HepG2 (cell line): ENCODE measurements at regions not wholly inside any gene's neighbourhood (a gene's known extent, or its start where the extent isn't known, plus 50 kb on each side); places are given as distances from the start of the nearest gene placed in this dataset.

Experiments
- ATF7 ChIP-seq, 2 experiments: fragments of 450-650 bp in 1 of 2; sonication (generic) in 1 of 2; formaldehyde crosslinking in 1 of 2; IDR thresholded peaks; 2 replicates each; pipeline versions ENCODE4 v1.4.0 to v1.6.1; 2016 to 2020; ENCODE audit warnings: antibody characterized with exemption in 1 of 2, mild to moderate bottlenecking in 1 of 2, missing genetic modification reagents in 1 of 2
- HNRNPK ChIP-seq: fragments of 200-400 bp; formaldehyde crosslinking; IDR thresholded peaks from 2 replicates; pipeline ENCODE4 v1.6.1; 2018; ENCODE audit warnings: low read length, low read depth, moderate library complexity, mild to moderate bottlenecking; ENCODE audit not compliant: poor library complexity, severe bottlenecking
- KDM2A ChIP-seq: sonication (generic); formaldehyde crosslinking; IDR thresholded peaks from 2 replicates; pipeline ENCODE4 v1.4.0; 2020; ENCODE audit warnings: low read depth, missing genetic modification reagents, borderline replicate concordance
- SALL1 ChIP-seq: sonication (generic); formaldehyde crosslinking; IDR thresholded peaks from 2 replicates; pipeline ENCODE4 v1.8.0; 2022; ENCODE audit warnings: mild to moderate bottlenecking, missing genetic modification reagents
- SMAD1 ChIP-seq: sonication (generic); formaldehyde crosslinking; IDR thresholded peaks from 2 replicates; pipeline ENCODE4 v1.4.0; 2020; ENCODE audit warnings: missing genetic modification reagents, low read depth, mild to moderate bottlenecking, borderline replicate concordance
- TF ChIP-seq, protein P1 (sequence below): sonication (generic); formaldehyde crosslinking; IDR thresholded peaks from 2 replicates; pipeline ENCODE4 v1.5.0; 2020; ENCODE audit warnings: missing genetic modification reagents
- TF ChIP-seq, protein P2 (sequence below): sonication (generic); formaldehyde crosslinking; IDR thresholded peaks from 2 replicates; pipeline ENCODE4 v1.5.1; 2020; ENCODE audit warnings: mild to moderate bottlenecking, missing genetic modification reagents, borderline replicate concordance
- TF ChIP-seq, protein P3 (sequence below): sonication (generic); formaldehyde crosslinking; IDR thresholded peaks from 2 replicates; pipeline ENCODE4 v1.5.0; 2020; ENCODE audit warnings: missing genetic modification reagents
- TF ChIP-seq, protein P4 (sequence below): sonication (generic); formaldehyde crosslinking; IDR thresholded peaks from 2 replicates; pipeline ENCODE4 v1.4.0; 2020; ENCODE audit warnings: missing genetic modification reagents
- TF ChIP-seq, protein P5 (sequence below): sonication (generic); formaldehyde crosslinking; IDR thresholded peaks from 2 replicates; pipeline ENCODE4 v1.8.0; 2023; ENCODE audit warnings: mild to moderate bottlenecking, missing genetic modification reagents

DNA sequence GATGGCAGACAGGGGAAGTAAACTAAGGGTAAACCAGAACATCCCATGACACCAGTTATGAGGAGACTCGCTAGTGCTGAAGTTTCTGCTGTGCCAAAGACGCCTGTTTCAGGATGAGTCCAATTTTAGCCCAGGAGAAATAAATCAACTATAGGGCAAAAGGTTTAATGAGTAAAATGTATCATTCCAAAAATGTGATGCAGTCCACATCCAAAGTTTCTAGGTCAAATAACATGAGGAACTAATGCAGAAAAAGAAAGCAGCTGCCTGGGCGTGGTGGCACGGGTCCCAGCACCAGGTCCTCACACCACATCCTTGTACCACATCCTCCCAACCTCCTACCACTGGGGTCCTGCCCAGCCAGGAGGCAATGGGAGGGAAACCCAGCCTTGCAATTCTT, 126.9 kb upstream of the CTAGE1 start (continued):
- TF ChIP-seq, protein P1, sequence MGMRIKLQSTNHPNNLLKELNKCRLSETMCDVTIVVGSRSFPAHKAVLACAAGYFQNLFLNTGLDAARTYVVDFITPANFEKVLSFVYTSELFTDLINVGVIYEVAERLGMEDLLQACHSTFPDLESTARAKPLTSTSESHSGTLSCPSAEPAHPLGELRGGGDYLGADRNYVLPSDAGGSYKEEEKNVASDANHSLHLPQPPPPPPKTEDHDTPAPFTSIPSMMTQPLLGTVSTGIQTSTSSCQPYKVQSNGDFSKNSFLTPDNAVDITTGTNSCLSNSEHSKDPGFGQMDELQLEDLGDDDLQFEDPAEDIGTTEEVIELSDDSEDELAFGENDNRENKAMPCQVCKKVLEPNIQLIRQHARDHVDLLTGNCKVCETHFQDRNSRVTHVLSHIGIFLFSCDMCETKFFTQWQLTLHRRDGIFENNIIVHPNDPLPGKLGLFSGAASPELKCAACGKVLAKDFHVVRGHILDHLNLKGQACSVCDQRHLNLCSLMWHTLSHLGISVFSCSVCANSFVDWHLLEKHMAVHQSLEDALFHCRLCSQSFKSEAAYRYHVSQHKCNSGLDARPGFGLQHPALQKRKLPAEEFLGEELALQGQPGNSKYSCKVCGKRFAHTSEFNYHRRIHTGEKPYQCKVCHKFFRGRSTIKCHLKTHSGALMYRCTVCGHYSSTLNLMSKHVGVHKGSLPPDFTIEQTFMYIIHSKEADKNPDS (CRISPR knock-in tag) = no peak
- TF ChIP-seq, protein P2, sequence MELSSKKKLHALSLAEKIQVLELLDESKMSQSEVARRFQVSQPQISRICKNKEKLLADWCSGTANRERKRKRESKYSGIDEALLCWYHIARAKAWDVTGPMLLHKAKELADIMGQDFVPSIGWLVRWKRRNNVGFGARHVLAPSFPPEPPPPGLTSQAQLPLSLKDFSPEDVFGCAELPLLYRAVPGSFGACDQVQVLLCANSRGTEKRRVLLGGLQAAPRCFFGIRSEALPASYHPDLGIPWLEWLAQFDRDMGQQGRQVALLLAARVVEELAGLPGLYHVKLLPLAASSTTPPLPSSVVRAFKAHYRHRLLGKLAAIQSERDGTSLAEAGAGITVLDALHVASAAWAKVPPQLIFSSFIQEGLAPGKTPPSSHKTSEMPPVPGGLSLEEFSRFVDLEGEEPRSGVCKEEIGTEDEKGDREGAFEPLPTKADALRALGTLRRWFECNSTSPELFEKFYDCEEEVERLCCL (CRISPR knock-in tag) = no peak
- TF ChIP-seq ATF7 (IDR thresholded peaks at IDR 0.05) = no peak
- TF ChIP-seq ATF7 (CRISPR knock-in tag; IDR thresholded peaks at IDR 0.05) = no peak
- TF ChIP-seq, protein P3, sequence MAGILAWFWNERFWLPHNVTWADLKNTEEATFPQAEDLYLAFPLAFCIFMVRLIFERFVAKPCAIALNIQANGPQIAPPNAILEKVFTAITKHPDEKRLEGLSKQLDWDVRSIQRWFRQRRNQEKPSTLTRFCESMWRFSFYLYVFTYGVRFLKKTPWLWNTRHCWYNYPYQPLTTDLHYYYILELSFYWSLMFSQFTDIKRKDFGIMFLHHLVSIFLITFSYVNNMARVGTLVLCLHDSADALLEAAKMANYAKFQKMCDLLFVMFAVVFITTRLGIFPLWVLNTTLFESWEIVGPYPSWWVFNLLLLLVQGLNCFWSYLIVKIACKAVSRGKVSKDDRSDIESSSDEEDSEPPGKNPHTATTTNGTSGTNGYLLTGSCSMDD (CRISPR knock-in tag) = no peak
- TF ChIP-seq, protein P4, sequence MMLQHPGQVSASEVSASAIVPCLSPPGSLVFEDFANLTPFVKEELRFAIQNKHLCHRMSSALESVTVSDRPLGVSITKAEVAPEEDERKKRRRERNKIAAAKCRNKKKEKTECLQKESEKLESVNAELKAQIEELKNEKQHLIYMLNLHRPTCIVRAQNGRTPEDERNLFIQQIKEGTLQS (CRISPR knock-in tag) = no peak
- TF ChIP-seq SALL1 (CRISPR knock-in tag) = no peak
- no peak for TF ChIP-seq HNRNPK
- no peak for TF ChIP-seq KDM2A (CRISPR knock-in tag)
- TF ChIP-seq, protein P5, sequence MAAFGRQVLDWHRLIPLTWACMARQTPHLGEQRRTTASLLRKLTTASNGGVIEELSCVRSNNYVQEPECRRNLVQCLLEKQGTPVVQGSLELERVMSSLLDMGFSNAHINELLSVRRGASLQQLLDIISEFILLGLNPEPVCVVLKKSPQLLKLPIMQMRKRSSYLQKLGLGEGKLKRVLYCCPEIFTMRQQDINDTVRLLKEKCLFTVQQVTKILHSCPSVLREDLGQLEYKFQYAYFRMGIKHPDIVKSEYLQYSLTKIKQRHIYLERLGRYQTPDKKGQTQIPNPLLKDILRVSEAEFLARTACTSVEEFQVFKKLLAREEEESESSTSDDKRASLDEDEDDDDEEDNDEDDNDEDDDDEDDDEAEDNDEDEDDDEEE = no peak
- TF ChIP-seq SMAD1 = no peak
